ENCODE measurements at regions not wholly inside any gene's neighbourhood (a gene's known extent, or its start where the extent isn't known, plus 50 kb on each side); places are given as distances from the start of the nearest gene placed in this dataset.

DNA sequence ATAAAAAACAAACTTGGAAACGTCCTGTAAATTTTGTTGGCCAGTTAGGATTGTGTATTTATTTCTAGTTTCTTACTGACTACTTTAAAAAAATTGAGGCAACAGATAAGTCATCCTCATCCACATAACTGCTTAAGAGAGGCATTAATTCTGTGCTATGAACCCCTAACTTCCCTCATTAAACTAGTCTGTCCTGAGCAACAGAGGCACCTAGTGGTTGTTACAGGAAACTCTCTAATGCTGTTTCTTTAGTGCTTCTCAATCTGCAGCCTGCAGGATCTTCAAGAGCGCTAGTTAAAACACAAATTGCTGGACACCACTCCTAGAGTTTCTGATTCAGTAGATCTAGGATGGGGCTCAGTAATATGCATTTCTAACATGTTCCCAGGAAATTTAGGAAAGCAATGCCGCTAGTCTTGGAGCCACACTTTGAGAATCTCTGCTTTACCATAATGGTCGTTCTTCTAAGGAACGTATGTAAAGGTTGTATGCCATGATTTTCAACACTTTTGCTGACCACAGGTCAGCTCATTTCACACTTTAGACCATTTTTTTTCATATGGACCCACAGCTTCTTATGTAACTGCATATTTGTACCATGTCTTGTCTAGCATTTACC, 410.1 kb upstream of the SMARCA2 start:
- Histone ChIP-seq H3K4me3 (ENCODE audit: control insufficient read depth in 2 of 3, extremely low read depth in 1 of 3, insufficient read depth in 2 of 3, low read depth in 1 of 3, low read length in 3 of 3) (no peak overlapping the region), H3K9me3 (ENCODE audit: control insufficient read depth, low read depth, low read length) (no peaks in the 10 kb centered on the region), H3K4me2 (ENCODE audit: control insufficient read depth, extremely low read depth, insufficient read depth, low read depth, low read length) (no peak overlapping the region), H3K36me3 (ENCODE audit: control insufficient read depth in 2 of 2, extremely low read depth in 1 of 2, insufficient read depth in 2 of 2, low read length in 2 of 2) (no peaks in the 10 kb centered on the region), H2AFZ (ENCODE audit: control insufficient read depth, low read length) (no peak overlapping the region), H3K79me2 (ENCODE audit: control insufficient read depth, insufficient read depth, low read length) (no peaks in the 10 kb centered on the region), H4K20me1 (ENCODE audit: control insufficient read depth, extremely low read depth, insufficient read depth, low read length) (no peaks in the 10 kb centered on the region), H3K27me3 (ENCODE audit: control insufficient read depth, extremely low read depth, insufficient read depth, low read length) (no peaks in the 10 kb centered on the region), H3K9ac (ENCODE audit: control insufficient read depth, extremely low read depth, insufficient read depth, low read length) (no peak overlapping the region), H3K27ac (ENCODE audit: control insufficient read depth, insufficient read depth, low read length) (no peak overlapping the region), H3K4me1 (ENCODE audit: control insufficient read depth, extremely low read depth, insufficient read depth, low read length) (no peaks in the 10 kb centered on the region), H3K9me1 (ENCODE audit: control insufficient read depth, extremely low read depth, insufficient read depth, low read length) (no peaks in the 10 kb centered on the region)
- FAIRE-seq (peak; percentile 81), DNase-seq (ENCODE audit: low read depth, low spot score) (no peak)
- TF ChIP-seq EZH2 (IDR thresholded peaks at IDR 0.05; ENCODE audit: low read length): no peak
- TF ChIP-seq, protein P1, sequence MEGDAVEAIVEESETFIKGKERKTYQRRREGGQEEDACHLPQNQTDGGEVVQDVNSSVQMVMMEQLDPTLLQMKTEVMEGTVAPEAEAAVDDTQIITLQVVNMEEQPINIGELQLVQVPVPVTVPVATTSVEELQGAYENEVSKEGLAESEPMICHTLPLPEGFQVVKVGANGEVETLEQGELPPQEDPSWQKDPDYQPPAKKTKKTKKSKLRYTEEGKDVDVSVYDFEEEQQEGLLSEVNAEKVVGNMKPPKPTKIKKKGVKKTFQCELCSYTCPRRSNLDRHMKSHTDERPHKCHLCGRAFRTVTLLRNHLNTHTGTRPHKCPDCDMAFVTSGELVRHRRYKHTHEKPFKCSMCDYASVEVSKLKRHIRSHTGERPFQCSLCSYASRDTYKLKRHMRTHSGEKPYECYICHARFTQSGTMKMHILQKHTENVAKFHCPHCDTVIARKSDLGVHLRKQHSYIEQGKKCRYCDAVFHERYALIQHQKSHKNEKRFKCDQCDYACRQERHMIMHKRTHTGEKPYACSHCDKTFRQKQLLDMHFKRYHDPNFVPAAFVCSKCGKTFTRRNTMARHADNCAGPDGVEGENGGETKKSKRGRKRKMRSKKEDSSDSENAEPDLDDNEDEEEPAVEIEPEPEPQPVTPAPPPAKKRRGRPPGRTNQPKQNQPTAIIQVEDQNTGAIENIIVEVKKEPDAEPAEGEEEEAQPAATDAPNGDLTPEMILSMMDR (optimal IDR thresholded peaks at IDR 0.05 in 1 of 3, IDR thresholded peaks at IDR 0.05 in 1 of 3, conservative IDR thresholded peaks at IDR 0.05 in 1 of 3; ENCODE audit: extremely low read depth in 1 of 3, insufficient read depth in 2 of 3, low read length in 3 of 3): peak in 2 of 3 experiments; percentile 65 to 67
- dilution Hi-C loops (cut with MboI; ENCODE audit: extremely low pct_ligation_motif_present, low sequenced_read_pairs): no loop called here

DNA sequence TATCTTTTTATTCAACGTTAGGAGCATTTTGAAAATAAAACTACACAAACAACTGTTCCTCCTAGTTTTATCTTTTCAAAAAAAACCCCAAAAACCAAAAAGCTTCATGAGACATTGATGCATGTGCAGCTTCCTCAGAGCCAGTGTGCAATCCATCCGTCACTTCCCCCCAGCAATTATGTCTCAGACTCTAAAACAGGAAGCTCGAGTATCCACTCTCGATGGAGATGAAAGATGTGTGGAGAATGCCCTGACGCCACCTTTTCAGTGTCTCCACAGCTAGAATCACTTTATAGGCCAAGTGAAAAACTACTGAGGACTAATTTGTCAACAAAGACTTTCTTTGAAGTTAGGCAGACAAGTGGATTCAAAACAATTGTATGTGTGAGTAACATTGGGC, 408.9 kb upstream of the SMARCA2 start:
- FAIRE-seq (no peak), DNase-seq (ENCODE audit: low read depth, low spot score) (no peak)
- Histone ChIP-seq H3K4me1 (ENCODE audit: control insufficient read depth, extremely low read depth, insufficient read depth, low read length) (no peaks in the 10 kb centered on the region), H4K20me1 (ENCODE audit: control insufficient read depth, extremely low read depth, insufficient read depth, low read length) (no peaks in the 10 kb centered on the region), H3K9me1 (ENCODE audit: control insufficient read depth, extremely low read depth, insufficient read depth, low read length) (no peaks in the 10 kb centered on the region), H3K36me3 (ENCODE audit: control insufficient read depth in 2 of 2, extremely low read depth in 1 of 2, insufficient read depth in 2 of 2, low read length in 2 of 2) (no peaks in the 10 kb centered on the region), H3K27me3 (ENCODE audit: control insufficient read depth, extremely low read depth, insufficient read depth, low read length) (no peaks in the 10 kb centered on the region), H3K79me2 (ENCODE audit: control insufficient read depth, insufficient read depth, low read length) (no peaks in the 10 kb centered on the region), H3K4me2 (ENCODE audit: control insufficient read depth, extremely low read depth, insufficient read depth, low read depth, low read length) (no peak overlapping the region), H3K4me3 (ENCODE audit: control insufficient read depth in 2 of 3, extremely low read depth in 1 of 3, insufficient read depth in 2 of 3, low read depth in 1 of 3, low read length in 3 of 3) (no peak overlapping the region), H3K9me3 (ENCODE audit: control insufficient read depth, low read depth, low read length) (no peaks in the 10 kb centered on the region), H3K27ac (ENCODE audit: control insufficient read depth, insufficient read depth, low read length) (no peak overlapping the region), H2AFZ (ENCODE audit: control insufficient read depth, low read length) (no peak overlapping the region), H3K9ac (ENCODE audit: control insufficient read depth, extremely low read depth, insufficient read depth, low read length) (no peak overlapping the region)
- dilution Hi-C loops (cut with MboI; ENCODE audit: extremely low pct_ligation_motif_present, low sequenced_read_pairs): no loop called here
- no peak for TF ChIP-seq EZH2 (IDR thresholded peaks at IDR 0.05; ENCODE audit: low read length)
- TF ChIP-seq, protein P1 (optimal IDR thresholded peaks at IDR 0.05 in 1 of 3, IDR thresholded peaks at IDR 0.05 in 1 of 3, conservative IDR thresholded peaks at IDR 0.05 in 1 of 3; ENCODE audit: extremely low read depth in 1 of 3, insufficient read depth in 2 of 3, low read length in 3 of 3): no peak
